SK-N-SH treated with all-trans-retinoic acid at 6 μM for 48 hours (cell line): ENCODE measurements at regions not wholly inside any gene's neighbourhood (a gene's known extent, or its start where the extent isn't known, plus 50 kb on each side); places are given as distances from the start of the nearest gene placed in this dataset.

Experiments used
- ATAC-seq: fragments of 200-7000 bp; cut with Tn5 transposase; 3 replicates; pipeline ENCODE4 v1.9.1; 2020; ENCODE audit warnings: mild to moderate bottlenecking, moderate library complexity
- ARNTL ChIP-seq: fragments of 450-650 bp; formaldehyde crosslinking; IDR thresholded peaks from 2 replicates; pipeline ENCODE4 v1.5.0; 2020; ENCODE audit warnings: low read depth, mild to moderate bottlenecking, moderate library complexity, borderline replicate concordance
- BACH2 ChIP-seq: fragments of 250-450 bp; sonication (Bioruptor Pico); IDR thresholded peaks from 2 replicates; pipeline ENCODE4 v1.9.0; 2021; ENCODE audit warnings: mild to moderate bottlenecking, borderline replicate concordance
- ESRRG ChIP-seq: fragments of 250-450 bp; sonication (Bioruptor Pico); IDR thresholded peaks from 2 replicates; pipeline ENCODE4 v1.6.1; 2021; ENCODE audit warnings: mild to moderate bottlenecking
- ISL1 ChIP-seq: fragments of 250-450 bp; sonication (Bioruptor Pico); IDR thresholded peaks from 2 replicates; pipeline ENCODE4 v2.1.2; 2022; ENCODE audit warnings: mild to moderate bottlenecking, moderate library complexity
- PATZ1 ChIP-seq: fragments of 250-450 bp; sonication (Bioruptor Pico); IDR thresholded peaks from 2 replicates; pipeline ENCODE4 v1.8.0; 2020; ENCODE audit warnings: mild to moderate bottlenecking, moderate library complexity, borderline replicate concordance
- PPARA ChIP-seq: fragments of 250-450 bp; sonication (Bioruptor Pico); IDR thresholded peaks from 2 replicates; pipeline ENCODE4 v1.5.0; 2020; ENCODE audit warnings: mild to moderate bottlenecking, borderline replicate concordance
- SNAI2 ChIP-seq: fragments of 250-450 bp; sonication (Bioruptor Pico); IDR thresholded peaks from 2 replicates; pipeline ENCODE4 v1.5.0; 2020; ENCODE audit warnings: mild to moderate bottlenecking, moderate library complexity
- TOX ChIP-seq: fragments of 250-450 bp; sonication (Bioruptor Pico); IDR thresholded peaks from 2 replicates; pipeline ENCODE4 v1.8.0; 2021; ENCODE audit warnings: mild to moderate bottlenecking, moderate library complexity, borderline replicate concordance
- TSHZ2 ChIP-seq: fragments of 250-450 bp; sonication (Bioruptor Pico); IDR thresholded peaks from 2 replicates; pipeline ENCODE4 v1.5.0; 2020; ENCODE audit warnings: mild to moderate bottlenecking, moderate library complexity
- ZFP30 ChIP-seq: fragments of 450-650 bp; formaldehyde crosslinking; IDR thresholded peaks from 2 replicates; pipeline ENCODE4 v1.5.0; 2022; ENCODE audit warnings: mild to moderate bottlenecking, moderate library complexity
- ZNF565 ChIP-seq: fragments of 450-650 bp; formaldehyde crosslinking; conservative IDR thresholded peaks from 2 replicates; pipeline ENCODE4 v1.5.0; 2020; ENCODE audit warnings: low read depth, mild to moderate bottlenecking, moderate library complexity
- ZNF70 ChIP-seq: fragments of 450-650 bp; formaldehyde crosslinking; IDR thresholded peaks from 2 replicates; pipeline ENCODE4 v1.5.0; 2020; ENCODE audit warnings: mild to moderate bottlenecking, moderate library complexity
- ZNF8 ChIP-seq: fragments of 450-650 bp; formaldehyde crosslinking; IDR thresholded peaks from 2 replicates; pipeline ENCODE4 v1.5.0; 2020; ENCODE audit warnings: mild to moderate bottlenecking, moderate library complexity
- TF ChIP-seq, protein P1 (sequence below): fragments of 250-450 bp; sonication (Bioruptor Pico); IDR thresholded peaks from 2 replicates; pipeline ENCODE4 v1.5.1; 2021; ENCODE audit warnings: mild to moderate bottlenecking, moderate library complexity
- TF ChIP-seq, protein P2 (sequence below): fragments of 250-450 bp; sonication (Bioruptor Pico); IDR thresholded peaks from 2 replicates; pipeline ENCODE4 v1.5.1; 2020; ENCODE audit warnings: low read depth, mild to moderate bottlenecking, moderate library complexity
- TF ChIP-seq, protein P3 (sequence below): fragments of 250-450 bp; sonication (Bioruptor Pico); IDR thresholded peaks from 2 replicates; pipeline ENCODE4 v1.8.0; 2021; ENCODE audit warnings: low read depth, mild to moderate bottlenecking, moderate library complexity, borderline replicate concordance

GRCh38 chr1:82948386-82948785, 1050.5 kb downstream of the TTLL7 start (continued):
- no peak for TF ChIP-seq ZNF565 (CRISPR knock-in tag)
- no peak for TF ChIP-seq ARNTL (CRISPR knock-in tag)
- TF ChIP-seq, protein P1, sequence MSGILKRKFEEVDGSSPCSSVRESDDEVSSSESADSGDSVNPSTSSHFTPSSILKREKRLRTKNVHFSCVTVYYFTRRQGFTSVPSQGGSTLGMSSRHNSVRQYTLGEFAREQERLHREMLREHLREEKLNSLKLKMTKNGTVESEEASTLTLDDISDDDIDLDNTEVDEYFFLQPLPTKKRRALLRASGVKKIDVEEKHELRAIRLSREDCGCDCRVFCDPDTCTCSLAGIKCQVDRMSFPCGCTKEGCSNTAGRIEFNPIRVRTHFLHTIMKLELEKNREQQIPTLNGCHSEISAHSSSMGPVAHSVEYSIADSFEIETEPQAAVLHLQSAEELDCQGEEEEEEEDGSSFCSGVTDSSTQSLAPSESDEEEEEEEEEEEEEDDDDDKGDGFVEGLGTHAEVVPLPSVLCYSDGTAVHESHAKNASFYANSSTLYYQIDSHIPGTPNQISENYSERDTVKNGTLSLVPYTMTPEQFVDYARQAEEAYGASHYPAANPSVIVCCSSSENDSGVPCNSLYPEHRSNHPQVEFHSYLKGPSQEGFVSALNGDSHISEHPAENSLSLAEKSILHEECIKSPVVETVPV (CRISPR knock-in tag), result no peak
- TF ChIP-seq PATZ1 (CRISPR knock-in tag), result no peak

- ATAC-seq, result no peak
Observed at GRCh38 chr1:82947278-82947677, 1051.7 kb downstream of the TTLL7 start.

DNA sequence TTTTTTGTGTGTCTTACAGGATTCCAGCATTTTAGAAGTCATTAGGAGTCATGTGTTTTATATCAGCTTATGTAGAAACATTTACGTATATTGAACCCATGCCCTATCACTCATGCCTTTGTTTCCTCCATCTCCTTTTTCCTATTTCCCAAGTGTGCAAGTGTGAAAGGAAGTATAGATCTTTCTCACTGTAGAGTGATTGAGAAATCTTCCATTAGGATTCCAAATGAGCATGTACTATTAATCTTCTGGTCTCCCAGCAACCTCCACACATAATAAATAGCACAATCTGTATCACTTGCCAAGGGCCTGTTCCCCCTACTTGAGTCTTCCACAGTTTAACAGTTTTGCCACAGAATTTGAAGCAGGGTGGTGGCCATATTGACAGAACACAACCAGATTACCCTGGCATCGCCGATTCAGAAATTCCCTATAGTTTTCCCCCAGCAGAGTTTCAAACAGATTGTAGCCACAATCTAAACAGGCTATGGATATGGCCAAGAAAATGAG, 1052.8 kb downstream of the TTLL7 start:
- no peak for ATAC-seq
- TF ChIP-seq ZNF70 (CRISPR knock-in tag) (no peak), SNAI2 (CRISPR knock-in tag) (no peak), ZNF565 (CRISPR knock-in tag) (no peak), ESRRG (CRISPR knock-in tag) (no peak), ISL1 (no peak)
- TF ChIP-seq, protein P1 (CRISPR knock-in tag), result no peak

More at GRCh38 chr1:82947278-82947677, 1051.7 kb downstream of the TTLL7 start:
- TF ChIP-seq ZNF70 (CRISPR knock-in tag), result no peak

DNA sequence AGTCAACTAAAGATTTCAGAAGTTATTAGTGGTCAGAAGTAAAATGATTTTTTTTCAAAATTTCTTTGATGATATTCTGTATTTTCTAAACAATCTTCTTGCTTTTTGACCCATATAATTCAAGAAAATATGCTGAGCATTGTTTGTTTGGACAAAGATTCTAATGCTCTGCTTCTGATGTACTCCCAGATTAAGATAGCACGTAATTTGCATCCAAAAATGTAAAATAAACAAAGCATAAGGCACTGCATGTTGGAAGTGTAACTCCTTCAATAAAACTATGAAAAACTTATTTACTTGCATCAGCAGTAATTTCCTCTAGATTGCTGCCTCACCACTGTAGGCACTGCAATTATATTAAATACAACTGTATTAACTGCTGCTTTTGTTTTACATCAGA, 1054.1 kb downstream of the TTLL7 start:
- ATAC-seq, result no peak

More for the DNA sequence above, 1054.1 kb downstream of the TTLL7 start:
- TF ChIP-seq ZFP30 (CRISPR knock-in tag) (no peak), ZNF8 (CRISPR knock-in tag) (no peak), PPARA (no peak), ZNF70 (CRISPR knock-in tag) (no peak), BACH2 (no peak), ZNF565 (CRISPR knock-in tag) (no peak), ISL1 (no peak), TOX (CRISPR knock-in tag) (no peak), TSHZ2 (CRISPR knock-in tag) (no peak), ARNTL (CRISPR knock-in tag) (no peak)
- TF ChIP-seq, protein P2, sequence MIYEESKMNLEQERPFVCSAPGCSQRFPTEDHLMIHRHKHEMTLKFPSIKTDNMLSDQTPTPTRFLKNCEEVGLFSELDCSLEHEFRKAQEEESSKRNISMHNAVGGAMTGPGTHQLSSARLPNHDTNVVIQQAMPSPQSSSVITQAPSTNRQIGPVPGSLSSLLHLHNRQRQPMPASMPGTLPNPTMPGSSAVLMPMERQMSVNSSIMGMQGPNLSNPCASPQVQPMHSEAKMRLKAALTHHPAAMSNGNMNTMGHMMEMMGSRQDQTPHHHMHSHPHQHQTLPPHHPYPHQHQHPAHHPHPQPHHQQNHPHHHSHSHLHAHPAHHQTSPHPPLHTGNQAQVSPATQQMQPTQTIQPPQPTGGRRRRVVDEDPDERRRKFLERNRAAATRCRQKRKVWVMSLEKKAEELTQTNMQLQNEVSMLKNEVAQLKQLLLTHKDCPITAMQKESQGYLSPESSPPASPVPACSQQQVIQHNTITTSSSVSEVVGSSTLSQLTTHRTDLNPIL, result no peak
- TF ChIP-seq, protein P1 (CRISPR knock-in tag), result no peak
- TF ChIP-seq, protein P3, sequence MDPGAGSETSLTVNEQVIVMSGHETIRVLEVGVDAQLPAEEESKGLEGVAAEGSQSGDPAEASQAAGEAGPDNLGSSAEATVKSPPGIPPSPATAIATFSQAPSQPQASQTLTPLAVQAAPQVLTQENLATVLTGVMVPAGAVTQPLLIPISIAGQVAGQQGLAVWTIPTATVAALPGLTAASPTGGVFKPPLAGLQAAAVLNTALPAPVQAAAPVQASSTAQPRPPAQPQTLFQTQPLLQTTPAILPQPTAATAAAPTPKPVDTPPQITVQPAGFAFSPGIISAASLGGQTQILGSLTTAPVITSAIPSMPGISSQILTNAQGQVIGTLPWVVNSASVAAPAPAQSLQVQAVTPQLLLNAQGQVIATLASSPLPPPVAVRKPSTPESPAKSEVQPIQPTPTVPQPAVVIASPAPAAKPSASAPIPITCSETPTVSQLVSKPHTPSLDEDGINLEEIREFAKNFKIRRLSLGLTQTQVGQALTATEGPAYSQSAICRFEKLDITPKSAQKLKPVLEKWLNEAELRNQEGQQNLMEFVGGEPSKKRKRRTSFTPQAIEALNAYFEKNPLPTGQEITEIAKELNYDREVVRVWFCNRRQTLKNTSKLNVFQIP, result no peak
